Left hindlimb (tissue), 1 donor: ENCODE measurements at regions not wholly inside any gene's neighbourhood (a gene's known extent, or its start where the extent isn't known, plus 50 kb on each side); places are given as distances from the start of the nearest gene placed in this dataset.
A peak's percentile ranks its signal among the peaks of the same experiment; 100 is the strongest.

Source experiments
- DNase-seq: peaks from one replicate; pipeline ENCODE4 v3.0.0-alpha.2; 2018

DNA sequence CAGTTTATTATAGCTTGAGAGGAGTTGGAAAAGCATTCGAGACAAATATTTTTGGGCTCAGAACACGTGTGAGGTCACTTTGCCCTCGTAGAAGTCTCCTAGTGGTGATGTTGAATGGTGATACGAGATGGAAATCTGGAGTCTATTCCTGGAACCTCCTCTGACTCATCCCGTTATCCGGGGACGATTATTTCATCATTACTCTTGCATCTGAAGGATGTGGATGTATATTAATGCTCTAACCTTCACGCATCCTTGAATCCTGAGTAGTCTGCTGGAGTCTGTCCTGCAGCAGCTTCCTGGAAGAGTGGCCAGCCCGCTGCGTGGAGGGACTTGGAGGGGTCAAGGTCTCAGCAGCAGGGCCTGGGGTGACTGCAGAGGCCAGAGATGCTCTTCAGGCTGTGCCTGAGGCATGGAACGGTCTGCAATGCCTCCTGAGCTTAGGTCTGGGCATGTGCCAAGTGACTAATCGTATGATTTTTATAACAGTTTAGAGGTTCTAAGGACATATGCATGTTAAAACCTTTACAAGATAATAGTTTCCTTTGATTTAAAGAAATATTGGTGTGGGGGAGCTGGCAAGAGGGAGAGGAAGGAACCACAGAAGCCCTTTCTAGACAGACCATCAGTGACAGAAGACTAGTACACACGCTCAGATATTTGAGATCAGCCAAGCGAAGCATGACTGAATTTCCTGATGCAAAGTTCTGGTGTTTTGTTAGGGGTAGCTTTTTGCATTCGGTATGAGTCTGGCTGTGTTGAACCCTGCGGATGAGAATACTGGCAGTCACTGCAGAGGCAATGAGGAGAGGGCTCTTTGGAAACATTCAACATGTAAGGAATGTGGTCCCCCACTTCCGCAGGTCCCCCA, 400.2 kb downstream of the QKI start:
- no peak for DNase-seq

GRCh38 chr6:163813979-163814493, 399.5 kb downstream of the QKI start:
- no peak for DNase-seq

DNA sequence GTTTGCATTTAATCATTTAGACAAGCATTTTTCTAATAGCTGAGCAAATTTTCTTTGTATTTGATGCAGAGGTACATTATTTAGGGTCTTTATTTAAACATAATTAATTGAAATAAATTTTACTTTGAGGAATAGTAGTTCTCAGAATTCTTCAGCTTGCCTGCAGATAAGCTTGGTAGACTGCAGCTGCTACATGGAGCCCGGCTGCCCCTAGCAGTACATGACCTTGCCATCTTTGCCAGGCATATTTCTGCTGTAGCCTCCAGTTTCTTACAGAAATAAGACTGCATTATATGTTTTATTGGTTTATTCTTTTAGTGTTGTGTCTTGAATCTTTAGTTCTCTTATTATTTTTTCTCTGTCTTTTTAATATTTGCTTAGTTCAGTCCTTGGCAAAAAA, 396.8 kb downstream of the QKI start:
- DNase-seq, result no peak

DNA sequence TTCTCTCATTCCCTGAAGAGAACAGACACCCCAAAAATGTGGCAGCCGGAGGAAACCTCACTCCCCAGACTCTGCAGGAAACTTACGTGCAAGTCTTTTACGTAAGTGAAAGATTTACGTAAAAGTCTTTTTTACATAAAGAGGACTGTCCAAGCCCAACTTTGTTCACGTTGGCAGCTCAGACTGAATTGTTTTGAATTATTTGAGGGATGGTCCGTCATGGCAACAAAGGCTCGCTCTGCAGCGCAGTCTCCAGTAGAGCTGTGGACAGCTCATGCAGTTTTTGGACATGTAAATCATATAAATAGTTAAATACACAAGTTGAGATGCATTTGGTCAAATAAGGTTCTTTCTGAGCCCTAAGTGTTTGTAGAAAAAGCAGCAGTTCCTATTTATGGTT, 394.8 kb downstream of the QKI start:
- no peak for DNase-seq

GRCh38 chr6:163808871-163809270, 394.4 kb downstream of the QKI start:
- DNase-seq, result no peak

- no peak for DNase-seq
Measured at GRCh38 chr6:163808231-163808630, 393.7 kb downstream of the QKI start.

- DNase-seq, result no peak
Measured at GRCh38 chr6:163806755-163807499, 392.4 kb downstream of the QKI start.

- no peak for DNase-seq
Measured at GRCh38 chr6:163804991-163805390, 390.5 kb downstream of the QKI start.

GRCh38 chr6:163802267-163802666, 387.7 kb downstream of the QKI start:
- DNase-seq, result no peak

DNA sequence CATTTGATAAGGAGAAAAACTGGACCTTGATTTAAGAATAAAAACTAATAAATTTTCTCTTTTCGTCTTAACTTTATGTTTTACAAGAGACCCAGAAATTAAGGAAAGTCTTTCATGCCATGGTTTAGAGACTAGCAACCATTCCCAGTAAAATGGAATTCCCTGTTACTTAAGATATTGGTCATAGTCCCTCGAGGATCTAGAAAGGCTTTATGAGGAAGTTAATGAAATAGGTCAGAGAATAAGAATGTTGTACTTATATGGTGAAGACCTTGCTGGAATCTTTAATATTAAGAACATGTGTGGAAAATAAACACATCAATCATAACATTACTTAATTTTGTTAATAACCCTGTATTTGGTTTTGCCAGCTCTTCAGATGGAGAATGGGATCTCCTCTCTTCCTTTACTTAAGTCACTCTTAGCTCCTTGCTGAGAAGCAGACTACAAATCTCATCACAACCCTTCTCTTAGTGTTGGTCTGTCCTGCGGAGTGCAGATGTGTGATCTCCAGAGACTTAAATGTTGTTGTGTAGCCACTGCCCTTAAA, 382.9 kb downstream of the QKI start:
- no peak for DNase-seq

GRCh38 chr6:163793011-163793983, 378.8 kb downstream of the QKI start:
- no peak for DNase-seq

GRCh38 chr6:163790266-163790840, 375.8 kb downstream of the QKI start:
- peak; percentile 51 for DNase-seq

- DNase-seq, result no peak
Measured at GRCh38 chr6:163789199-163789810, 374.8 kb downstream of the QKI start.

DNA sequence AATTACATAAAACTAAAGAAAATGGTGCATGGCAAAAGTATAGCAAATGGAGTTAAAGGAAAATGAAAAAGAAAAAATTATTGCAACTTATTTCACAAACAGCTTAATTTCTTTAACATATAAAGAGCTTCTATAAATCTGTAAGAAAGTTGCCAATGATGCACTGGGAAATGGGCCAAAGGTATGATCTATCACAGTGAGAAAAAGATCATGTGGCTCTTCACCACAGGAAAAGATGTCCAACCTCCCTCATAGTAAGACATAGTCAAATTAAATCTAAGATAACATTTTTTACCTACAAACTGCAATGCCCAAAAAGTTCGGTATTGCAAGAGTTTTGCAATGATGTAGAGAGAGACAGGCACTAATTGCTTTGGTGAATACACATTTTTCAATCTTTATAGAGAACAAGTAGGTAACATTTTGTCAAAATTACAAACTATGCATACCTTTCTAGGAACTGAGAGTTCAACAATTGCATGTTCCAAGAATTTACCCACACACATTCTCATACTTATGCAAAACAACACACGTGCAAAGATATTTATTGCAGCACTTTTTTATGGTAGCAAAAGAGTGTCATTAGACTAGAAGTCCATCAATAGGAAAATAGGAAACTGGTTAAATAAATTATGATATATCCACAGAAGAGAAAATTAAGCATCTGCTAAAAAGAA, 372.6 kb downstream of the QKI start:
- DNase-seq, result no peak

- DNase-seq, result no peak
Measured at GRCh38 chr6:163782436-163783003, 368.0 kb downstream of the QKI start.

DNA sequence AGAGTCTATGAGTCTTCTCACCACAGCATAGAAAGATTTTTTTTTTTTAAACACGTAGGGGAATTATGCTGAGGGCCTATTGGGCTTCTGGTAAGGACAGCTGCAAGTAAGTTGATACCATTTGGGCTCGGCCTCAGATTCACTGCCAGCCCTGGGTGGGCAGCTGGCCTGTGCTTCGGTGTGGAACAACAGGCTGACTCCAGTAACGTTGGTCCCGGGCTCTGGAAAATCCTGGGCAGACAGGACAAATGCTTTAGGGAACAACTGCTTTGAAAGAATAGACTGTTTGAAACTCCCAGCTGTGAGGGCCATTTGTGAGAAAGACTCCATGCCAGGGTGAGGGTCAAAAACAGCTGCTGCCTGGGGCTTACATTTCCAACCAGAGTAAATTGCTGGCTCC, 366.5 kb downstream of the QKI start:
- peak; percentile 92 for DNase-seq

GRCh38 chr6:163779727-163780284, 365.3 kb downstream of the QKI start:
- no peak for DNase-seq

DNA sequence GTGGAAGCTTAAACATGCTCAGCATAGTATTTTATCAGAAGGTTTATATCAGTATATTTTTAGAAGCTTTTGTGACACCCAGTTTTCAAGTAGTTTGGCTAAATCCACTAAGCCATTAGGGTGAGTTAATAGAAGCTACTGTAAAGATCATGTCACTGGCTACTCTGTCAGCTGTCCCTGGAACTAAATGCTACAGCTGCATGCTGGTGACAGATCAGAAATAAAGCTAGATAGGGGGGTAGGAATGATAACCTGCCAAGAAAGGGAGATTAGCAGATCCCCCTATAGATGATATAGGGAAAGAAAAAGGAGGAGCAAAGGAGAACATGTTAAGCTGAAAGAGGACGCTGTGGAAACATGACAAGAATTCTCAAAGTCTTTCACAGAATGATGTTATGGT, 363.2 kb downstream of the QKI start:
- DNase-seq, result no peak

DNA sequence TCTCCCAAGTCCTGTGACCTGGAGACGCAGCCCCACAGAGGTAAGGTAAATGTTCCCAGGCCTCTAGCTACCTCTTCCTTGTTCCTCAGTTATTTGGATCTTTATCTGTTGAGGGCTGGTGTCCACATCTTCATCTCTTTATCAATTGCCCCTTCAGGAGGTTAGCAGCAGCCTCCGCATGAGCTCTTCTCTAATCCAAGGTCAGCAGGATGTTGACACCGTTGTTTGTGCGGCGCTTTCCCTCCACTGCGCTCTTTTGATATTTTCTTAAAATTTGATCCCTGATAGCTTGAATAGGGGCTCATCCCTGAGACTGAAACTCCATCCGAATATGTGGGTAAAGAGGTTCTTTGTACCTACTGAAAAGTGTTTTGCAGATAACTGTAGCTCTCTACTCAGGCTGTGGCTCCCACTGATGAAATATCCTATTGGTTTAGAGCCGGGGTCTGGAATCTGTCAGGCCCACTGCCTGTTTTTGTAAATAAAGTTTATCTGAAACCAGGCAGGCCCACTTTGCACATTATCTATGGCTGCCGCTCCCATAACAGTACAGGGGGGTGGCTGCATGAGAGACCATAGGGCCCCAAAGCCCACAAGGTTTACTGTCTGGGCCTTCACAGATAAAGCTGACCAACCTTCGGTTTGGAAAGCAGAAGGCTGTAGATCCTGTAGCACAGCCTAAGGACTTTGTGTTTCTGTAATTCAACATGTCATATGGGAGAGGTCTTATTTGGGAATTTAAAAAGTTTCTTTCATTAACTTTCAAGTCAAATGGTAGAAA, 362.6 kb downstream of the QKI start:
- no peak for DNase-seq
